ENCODE measurements at regions not wholly inside any gene's neighbourhood (a gene's known extent, or its start where the extent isn't known, plus 50 kb on each side); places are given as distances from the start of the nearest gene placed in this dataset.

DNA sequence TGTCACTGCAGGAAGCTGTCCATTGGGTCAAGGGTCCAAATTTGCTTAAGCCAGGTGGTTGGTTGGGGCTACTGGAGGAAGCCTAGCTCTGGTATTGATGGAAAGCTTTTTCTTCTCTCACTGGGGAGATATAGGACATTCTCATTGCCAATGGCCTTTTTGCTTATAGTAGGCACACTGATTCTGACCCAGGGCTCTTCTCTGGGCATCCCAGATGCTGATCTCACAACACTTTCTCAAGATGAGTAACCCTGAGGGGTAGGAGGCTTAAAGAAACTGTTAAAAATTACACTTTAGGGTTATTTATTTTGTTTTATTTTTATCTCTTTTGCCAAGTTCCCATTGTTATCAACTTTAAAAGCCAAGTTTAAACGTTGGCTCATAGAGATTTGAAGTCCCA, 337.8 kb downstream of the LRRC3B start:
- no peak for TF ChIP-seq POLR2AphosphoS5 (IDR thresholded peaks at IDR 0.05)
- TF ChIP-seq, protein P1, sequence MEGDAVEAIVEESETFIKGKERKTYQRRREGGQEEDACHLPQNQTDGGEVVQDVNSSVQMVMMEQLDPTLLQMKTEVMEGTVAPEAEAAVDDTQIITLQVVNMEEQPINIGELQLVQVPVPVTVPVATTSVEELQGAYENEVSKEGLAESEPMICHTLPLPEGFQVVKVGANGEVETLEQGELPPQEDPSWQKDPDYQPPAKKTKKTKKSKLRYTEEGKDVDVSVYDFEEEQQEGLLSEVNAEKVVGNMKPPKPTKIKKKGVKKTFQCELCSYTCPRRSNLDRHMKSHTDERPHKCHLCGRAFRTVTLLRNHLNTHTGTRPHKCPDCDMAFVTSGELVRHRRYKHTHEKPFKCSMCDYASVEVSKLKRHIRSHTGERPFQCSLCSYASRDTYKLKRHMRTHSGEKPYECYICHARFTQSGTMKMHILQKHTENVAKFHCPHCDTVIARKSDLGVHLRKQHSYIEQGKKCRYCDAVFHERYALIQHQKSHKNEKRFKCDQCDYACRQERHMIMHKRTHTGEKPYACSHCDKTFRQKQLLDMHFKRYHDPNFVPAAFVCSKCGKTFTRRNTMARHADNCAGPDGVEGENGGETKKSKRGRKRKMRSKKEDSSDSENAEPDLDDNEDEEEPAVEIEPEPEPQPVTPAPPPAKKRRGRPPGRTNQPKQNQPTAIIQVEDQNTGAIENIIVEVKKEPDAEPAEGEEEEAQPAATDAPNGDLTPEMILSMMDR (IDR thresholded peaks at IDR 0.05), result no peak
- no peak for TF ChIP-seq POLR2A (IDR thresholded peaks at IDR 0.05)
